ENCODE measurements at regions not wholly inside any gene's neighbourhood (a gene's known extent, or its start where the extent isn't known, plus 50 kb on each side); places are given as distances from the start of the nearest gene placed in this dataset.

DNA sequence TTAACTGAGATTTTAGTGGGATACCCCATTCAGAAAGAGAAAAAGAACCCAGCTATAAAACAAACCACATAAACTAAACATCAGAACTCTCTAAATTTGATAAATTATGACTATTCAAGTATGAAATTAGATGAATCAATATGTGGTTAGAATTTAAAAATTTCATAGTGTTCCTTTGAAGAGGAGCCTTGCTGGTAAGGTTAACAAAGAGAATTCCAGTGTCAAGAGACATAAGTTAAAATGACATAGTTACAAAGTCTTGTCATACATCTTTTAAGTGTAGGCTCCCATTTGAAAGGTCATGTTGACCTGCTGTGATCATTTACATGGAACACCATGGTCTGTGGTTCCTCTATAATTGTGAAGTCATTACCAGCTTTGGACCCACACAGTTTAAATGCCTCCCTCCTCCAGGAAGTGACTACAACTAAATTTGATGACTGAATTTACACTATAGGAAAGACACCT, 231.6 kb upstream of the ETAA1 start:
- no peak for TF ChIP-seq CTCF (IDR thresholded peaks at IDR 0.05)
- no peak for TF ChIP-seq POLR2A (IDR thresholded peaks at IDR 0.05)
